ENCODE measurements at regions not wholly inside any gene's neighbourhood (a gene's known extent, or its start where the extent isn't known, plus 50 kb on each side); places are given as distances from the start of the nearest gene placed in this dataset.

- TF ChIP-seq CTCF (IDR thresholded peaks at IDR 0.05) (no peak), POLR2A (IDR thresholded peaks at IDR 0.05) (no peak)
Measured at GRCh38 chr2:181252262-181253148, 204.7 kb upstream of the ITGA4 start.
